GM18868 (cell line): ENCODE measurements at regions not wholly inside any gene's neighbourhood (a gene's known extent, or its start where the extent isn't known, plus 50 kb on each side); places are given as distances from the start of the nearest gene placed in this dataset.

ENCODE experiments used
- ATAC-seq: cut with Tn5 transposase; IDR thresholded peaks from one replicate; pipeline ENCODE4 v1.9.1; 2021; ENCODE audit warnings: mild to moderate bottlenecking, moderate library complexity; ENCODE audit not compliant: unreplicated experiment

GRCh38 chr12:125704803-125705202, 639.6 kb downstream of the AACS start:
- no peak for ATAC-seq

- ATAC-seq: no peak
These were observed 655.7 kb downstream of the AACS start for GRCh38 chr12:125720961-125721360.

- ATAC-seq: no peak
These were observed 668.9 kb downstream of the AACS start for GRCh38 chr12:125734137-125734536.

- ATAC-seq: no peak
These were observed 673.0 kb downstream of the AACS start for GRCh38 chr12:125738211-125738610.

- ATAC-seq: no peak
These were observed 677.2 kb downstream of the AACS start for GRCh38 chr12:125742413-125742812.

- ATAC-seq: no peak
These were observed 679.0 kb downstream of the AACS start for GRCh38 chr12:125744201-125744600.

DNA sequence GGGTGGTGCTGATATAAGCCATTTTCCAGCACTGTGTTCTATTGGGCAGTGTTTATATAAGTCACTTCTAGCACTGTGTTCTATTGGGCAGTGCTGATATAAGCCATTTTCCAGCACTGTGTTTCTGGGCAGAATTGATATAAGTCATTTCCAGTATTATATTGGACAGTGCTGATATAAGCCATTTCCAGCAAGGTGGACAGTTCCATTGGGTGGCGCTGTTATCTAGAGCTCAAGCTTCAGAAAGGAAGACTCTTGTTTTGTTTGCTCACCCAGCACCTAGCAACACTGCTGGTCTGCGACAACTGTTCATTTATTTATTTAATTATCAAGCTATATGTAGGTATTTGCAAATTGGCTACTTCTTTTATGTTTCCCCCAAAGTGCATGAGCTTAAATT, 690.3 kb downstream of the AACS start:
- ATAC-seq: no peak

DNA sequence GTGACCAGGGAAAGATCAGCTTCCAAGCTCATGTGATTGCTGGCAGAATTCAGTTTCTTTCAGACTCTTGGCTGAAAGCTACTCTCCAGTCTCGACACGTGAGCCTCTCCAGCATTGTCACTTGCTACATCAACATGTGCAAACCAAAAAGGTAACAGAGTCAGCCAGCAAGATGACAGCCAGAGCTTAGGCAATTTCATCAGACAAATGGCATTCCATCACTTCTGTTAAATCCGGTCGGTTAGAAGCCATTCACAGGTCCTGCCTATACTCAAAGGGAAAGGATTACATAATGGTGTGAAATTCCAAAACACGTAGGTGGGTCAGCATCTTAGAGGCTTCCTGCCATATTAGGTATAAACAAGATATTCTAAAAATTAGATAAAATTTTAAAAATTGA, 700.9 kb downstream of the AACS start:
- ATAC-seq: no peak

- no peak for ATAC-seq
These were observed 707.2 kb downstream of the AACS start for GRCh38 chr12:125772403-125772802.

- peak; percentile 96 for ATAC-seq
These were observed 707.9 kb downstream of the AACS start for GRCh38 chr12:125773033-125773640.

GRCh38 chr12:125775507-125775906, 710.3 kb downstream of the AACS start:
- ATAC-seq: no peak

GRCh38 chr12:125776212-125776611, 711.0 kb downstream of the AACS start:
- no peak for ATAC-seq

GRCh38 chr12:125786143-125786542, 720.9 kb downstream of the AACS start:
- no peak for ATAC-seq

- no peak for ATAC-seq
These were observed 729.2 kb downstream of the AACS start for GRCh38 chr12:125794401-125794800.

DNA sequence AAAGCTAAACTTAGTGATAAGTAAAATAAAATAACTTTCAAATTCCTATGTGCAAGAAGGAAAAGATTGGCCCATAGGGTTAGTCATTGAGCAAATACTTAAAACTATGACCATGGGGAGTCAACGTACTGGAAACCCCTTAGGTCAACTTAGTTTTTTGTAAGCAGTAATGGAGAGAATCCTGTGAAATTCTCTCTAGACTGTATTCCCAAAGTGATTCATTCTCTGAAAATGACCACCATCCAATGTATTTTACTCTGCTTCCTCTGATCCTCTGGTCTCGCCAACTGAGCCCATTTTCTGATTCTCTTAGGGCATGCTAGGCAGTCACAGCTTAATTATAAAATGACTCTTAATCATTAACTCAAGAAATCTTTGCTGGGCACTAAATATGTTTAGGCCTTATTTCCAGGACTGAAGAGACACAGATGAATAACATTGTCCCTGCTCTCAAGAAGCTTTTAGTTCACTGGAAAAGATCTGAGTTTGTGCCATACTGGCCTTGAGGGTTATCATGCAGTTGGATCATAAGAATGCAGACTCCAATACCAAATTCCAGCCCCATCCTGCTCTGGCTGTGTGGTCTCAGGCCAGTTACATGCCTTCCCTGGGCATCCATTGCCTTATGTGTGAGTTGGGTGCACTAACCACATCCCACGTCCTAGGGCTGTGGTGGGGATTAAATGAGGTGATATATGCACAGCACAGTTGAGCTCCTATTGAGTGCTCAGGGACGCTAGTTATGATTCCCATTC, 732.4 kb downstream of the AACS start:
- no peak for ATAC-seq

- ATAC-seq: no peak
These were observed 739.4 kb downstream of the AACS start for GRCh38 chr12:125804660-125805059.

GRCh38 chr12:125824276-125824675, 759.0 kb downstream of the AACS start:
- no peak for ATAC-seq

GRCh38 chr12:125835852-125836251, 770.6 kb downstream of the AACS start:
- ATAC-seq: no peak

DNA sequence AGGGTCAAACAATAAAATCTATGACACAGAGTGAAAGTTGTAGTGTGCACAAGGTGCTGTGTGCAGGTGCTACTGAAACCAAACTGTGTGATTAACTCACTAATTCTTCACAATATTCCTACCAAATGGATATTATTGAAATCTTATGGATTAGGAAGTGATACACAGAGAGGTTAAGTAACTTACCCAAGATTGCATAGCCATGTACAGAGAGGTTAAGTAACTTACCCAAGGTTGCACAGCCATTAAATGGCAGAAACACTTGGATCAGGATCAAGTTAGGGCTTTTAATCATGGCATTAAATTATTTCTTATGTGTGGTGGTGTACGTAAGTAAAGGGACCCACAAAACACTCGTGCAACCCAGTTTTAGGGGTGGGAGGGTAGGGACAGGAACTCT, 771.4 kb downstream of the AACS start:
- no peak for ATAC-seq

- no peak for ATAC-seq
These were observed 776.1 kb downstream of the AACS start for GRCh38 chr12:125841332-125841731.

- ATAC-seq: no peak
These were observed 786.9 kb downstream of the AACS start for GRCh38 chr12:125852116-125852515.

- ATAC-seq: no peak
These were observed 787.4 kb downstream of the AACS start for GRCh38 chr12:125852679-125853078.

- ATAC-seq: no peak
These were observed 788.4 kb downstream of the AACS start for GRCh38 chr12:125853670-125854069.
